GM21447 (cell line): ENCODE measurements at regions not wholly inside any gene's neighbourhood (a gene's known extent, or its start where the extent isn't known, plus 50 kb on each side); places are given as distances from the start of the nearest gene placed in this dataset.
"Not testable (repeated sequence)": the region's sequence is repeated elsewhere in the genome, so short reads cannot be mapped to it uniquely, and the experiment has no call there.

Experiments
- ATAC-seq: cut with Tn5 transposase; IDR thresholded peaks from one replicate; pipeline ENCODE4 v1.9.1; 2021; ENCODE audit not compliant: unreplicated experiment

- no peak for ATAC-seq
These were observed 321.7 kb upstream of the ZC3H15 start for GRCh38 chr2:186164325-186164724.

- no peak for ATAC-seq
These were observed 315.4 kb upstream of the ZC3H15 start for GRCh38 chr2:186170693-186171092.

GRCh38 chr2:186181625-186182024, 304.4 kb upstream of the ZC3H15 start:
- no peak for ATAC-seq

- ATAC-seq, result not testable (repeated sequence)
These were observed 303.7 kb upstream of the ZC3H15 start for GRCh38 chr2:186182366-186182765.

- no peak for ATAC-seq
These were observed 302.7 kb upstream of the ZC3H15 start for GRCh38 chr2:186183406-186183805.

- ATAC-seq, result no peak
These were observed 298.2 kb upstream of the ZC3H15 start for GRCh38 chr2:186187854-186188253.

- no peak for ATAC-seq
These were observed 296.2 kb upstream of the ZC3H15 start for GRCh38 chr2:186189816-186190215.

- ATAC-seq, result no peak
These were observed 290.4 kb upstream of the ZC3H15 start for GRCh38 chr2:186195696-186196095.

- no peak for ATAC-seq
These were observed 288.1 kb upstream of the ZC3H15 start for GRCh38 chr2:186197955-186198354.

- ATAC-seq, result no peak
These were observed 287.0 kb upstream of the ZC3H15 start for GRCh38 chr2:186199029-186199428.

- no peak for ATAC-seq
These were observed 284.7 kb upstream of the ZC3H15 start for GRCh38 chr2:186201371-186201770.

GRCh38 chr2:186205254-186205911, 280.7 kb upstream of the ZC3H15 start:
- ATAC-seq, result no peak

GRCh38 chr2:186209532-186209931, 276.5 kb upstream of the ZC3H15 start:
- no peak for ATAC-seq

- ATAC-seq, result no peak
These were observed 265.7 kb upstream of the ZC3H15 start for GRCh38 chr2:186220409-186220808.

- no peak for ATAC-seq
These were observed 256.8 kb upstream of the ZC3H15 start for GRCh38 chr2:186229265-186229664.

GRCh38 chr2:186241874-186242273, 244.2 kb upstream of the ZC3H15 start:
- ATAC-seq, result no peak

- no peak for ATAC-seq
These were observed 231.3 kb upstream of the ZC3H15 start for GRCh38 chr2:186254759-186255158.

GRCh38 chr2:186255823-186256222, 230.2 kb upstream of the ZC3H15 start:
- ATAC-seq, result no peak

GRCh38 chr2:186256540-186256939, 229.5 kb upstream of the ZC3H15 start:
- ATAC-seq, result peak; percentile 58

- ATAC-seq, result no peak
These were observed 222.3 kb upstream of the ZC3H15 start for GRCh38 chr2:186263673-186264250.

GRCh38 chr2:186269536-186269935, 216.5 kb upstream of the ZC3H15 start:
- ATAC-seq, result no peak

GRCh38 chr2:186273953-186274352, 212.1 kb upstream of the ZC3H15 start:
- ATAC-seq, result no peak
